ENCODE measurements at regions not wholly inside any gene's neighbourhood (a gene's known extent, or its start where the extent isn't known, plus 50 kb on each side); places are given as distances from the start of the nearest gene placed in this dataset.
A peak's percentile ranks its signal among the peaks of the same experiment; 100 is the strongest.

- TF ChIP-seq MYC (IDR thresholded peaks at IDR 0.05; ENCODE audit: low read depth, low read length) (no peak), CTCF (IDR thresholded peaks at IDR 0.05; ENCODE audit: low read depth, low read length) (no peak), POLR2A (IDR thresholded peaks at IDR 0.05; ENCODE audit: extremely low read depth, insufficient read length) (no peak), MAX (IDR thresholded peaks at IDR 0.05; ENCODE audit: low read depth, low read length) (no peak)
- DNase-seq (ENCODE audit: low read depth) = no peak
- no peak overlapping the region for H3K4me3 ChIP-seq (ENCODE audit: low read depth, low read length)
Observed at GRCh38 chr7:17558558-17559332, 260.3 kb downstream of the AHR start.

GRCh38 chr7:17559388-17559787 lies 260.9 kb downstream of the AHR start:
- TF ChIP-seq MYC (IDR thresholded peaks at IDR 0.05; ENCODE audit: low read depth, low read length) = no peak
- TF ChIP-seq CTCF (IDR thresholded peaks at IDR 0.05; ENCODE audit: low read depth, low read length) = no peak
- TF ChIP-seq POLR2A (IDR thresholded peaks at IDR 0.05; ENCODE audit: extremely low read depth, insufficient read length) = no peak
- TF ChIP-seq MAX (IDR thresholded peaks at IDR 0.05; ENCODE audit: low read depth, low read length) = no peak
- H3K4me3 ChIP-seq (ENCODE audit: low read depth, low read length) = no peak overlapping the region
- no peak for DNase-seq (ENCODE audit: low read depth)

GRCh38 chr7:17560516-17560915 lies 262.1 kb downstream of the AHR start:
- TF ChIP-seq POLR2A (IDR thresholded peaks at IDR 0.05; ENCODE audit: extremely low read depth, insufficient read length) = no peak
- no peak for TF ChIP-seq CTCF (IDR thresholded peaks at IDR 0.05; ENCODE audit: low read depth, low read length)
- TF ChIP-seq MAX (IDR thresholded peaks at IDR 0.05; ENCODE audit: low read depth, low read length) = no peak
- no peak overlapping the region for H3K4me3 ChIP-seq (ENCODE audit: low read depth, low read length)
- DNase-seq (ENCODE audit: low read depth) = no peak

- DNase-seq (ENCODE audit: low read depth) = no peak
- H3K4me3 ChIP-seq (ENCODE audit: low read depth, low read length) = no peak overlapping the region
- TF ChIP-seq MAX (IDR thresholded peaks at IDR 0.05; ENCODE audit: low read depth, low read length) (no peak), POLR2A (IDR thresholded peaks at IDR 0.05; ENCODE audit: extremely low read depth, insufficient read length) (no peak), MYC (IDR thresholded peaks at IDR 0.05; ENCODE audit: low read depth, low read length) (no peak), CTCF (IDR thresholded peaks at IDR 0.05; ENCODE audit: low read depth, low read length) (no peak)
Observed at GRCh38 chr7:17560966-17561365, 262.5 kb downstream of the AHR start.

GRCh38 chr7:17564678-17565212 lies 266.3 kb downstream of the AHR start:
- peak; percentile 92 for DNase-seq (ENCODE audit: low read depth)
- no peak overlapping the region for H3K4me3 ChIP-seq (ENCODE audit: low read depth, low read length)
- TF ChIP-seq CTCF (IDR thresholded peaks at IDR 0.05; ENCODE audit: low read depth, low read length) = no peak
- no peak for TF ChIP-seq MAX (IDR thresholded peaks at IDR 0.05; ENCODE audit: low read depth, low read length)
- TF ChIP-seq POLR2A (IDR thresholded peaks at IDR 0.05; ENCODE audit: extremely low read depth, insufficient read length) = no peak
- TF ChIP-seq MYC (IDR thresholded peaks at IDR 0.05; ENCODE audit: low read depth, low read length) = no peak

Measured in NB4 (cell line).